HG03520 (cell line): ENCODE measurements at regions not wholly inside any gene's neighbourhood (a gene's known extent, or its start where the extent isn't known, plus 50 kb on each side); places are given as distances from the start of the nearest gene placed in this dataset.

Experiments used
- ATAC-seq: cut with Tn5 transposase; IDR thresholded peaks from one replicate; pipeline ENCODE4 v1.9.1; 2021; ENCODE audit warnings: mild to moderate bottlenecking, moderate library complexity; ENCODE audit not compliant: unreplicated experiment

GRCh38 chr5:141778683-141779082, 96.7 kb upstream of the ARAP3 start:
- no peak for ATAC-seq

GRCh38 chr5:141778206-141778605, 96.2 kb upstream of the ARAP3 start:
- no peak for ATAC-seq

- ATAC-seq = no peak
These were observed 95.7 kb upstream of the ARAP3 start for GRCh38 chr5:141777711-141778110.

GRCh38 chr5:141777130-141777529, 95.1 kb upstream of the ARAP3 start:
- ATAC-seq = no peak

GRCh38 chr5:141773779-141774562, 91.9 kb upstream of the ARAP3 start:
- no peak for ATAC-seq

- ATAC-seq = no peak
These were observed 90.3 kb upstream of the ARAP3 start for GRCh38 chr5:141772281-141772680.

- ATAC-seq = no peak
These were observed 89.5 kb upstream of the ARAP3 start for GRCh38 chr5:141771562-141771961.

GRCh38 chr5:141771031-141771430, 89.0 kb upstream of the ARAP3 start:
- no peak for ATAC-seq

GRCh38 chr5:141769671-141770070, 87.6 kb upstream of the ARAP3 start:
- no peak for ATAC-seq

GRCh38 chr5:141767671-141768070, 85.6 kb upstream of the ARAP3 start:
- no peak for ATAC-seq

- no peak for ATAC-seq
These were observed 84.0 kb upstream of the ARAP3 start for GRCh38 chr5:141765896-141766551.

GRCh38 chr5:141763541-141763940, 81.5 kb upstream of the ARAP3 start:
- ATAC-seq = no peak

- no peak for ATAC-seq
These were observed 80.8 kb upstream of the ARAP3 start for GRCh38 chr5:141762790-141763368.

GRCh38 chr5:141762316-141762715, 80.3 kb upstream of the ARAP3 start:
- ATAC-seq = no peak

GRCh38 chr5:141760753-141761152, 78.7 kb upstream of the ARAP3 start:
- no peak for ATAC-seq

- no peak for ATAC-seq
These were observed 78.2 kb upstream of the ARAP3 start for GRCh38 chr5:141760193-141760592.

- no peak for ATAC-seq
These were observed 76.4 kb upstream of the ARAP3 start for GRCh38 chr5:141758310-141758998.

GRCh38 chr5:141757402-141757801, 75.4 kb upstream of the ARAP3 start:
- ATAC-seq = no peak

GRCh38 chr5:141756196-141756595, 74.2 kb upstream of the ARAP3 start:
- ATAC-seq = no peak

- ATAC-seq = no peak
These were observed 72.1 kb upstream of the ARAP3 start for GRCh38 chr5:141753971-141754713.
